ENCODE measurements at regions not wholly inside any gene's neighbourhood (a gene's known extent, or its start where the extent isn't known, plus 50 kb on each side); places are given as distances from the start of the nearest gene placed in this dataset.

DNA sequence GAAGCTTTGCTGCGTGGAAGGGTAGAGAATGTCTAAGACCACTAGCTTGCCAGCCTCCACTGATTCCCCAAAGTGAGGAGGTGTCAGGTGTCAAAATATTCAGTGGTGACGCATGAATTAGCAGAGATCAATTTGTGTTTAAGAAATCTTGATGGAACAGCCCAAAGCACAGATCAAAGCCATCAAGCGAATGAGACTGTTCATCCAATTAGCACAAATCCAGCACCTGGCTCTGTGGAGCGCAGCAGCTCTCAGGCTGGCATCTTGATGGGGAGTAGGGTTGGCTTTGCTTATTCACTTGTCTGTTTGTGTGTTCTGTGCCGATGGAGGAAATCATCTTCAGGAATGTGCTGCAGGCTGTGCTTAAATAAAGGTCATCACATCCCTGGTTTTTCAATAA is 456.8 kb upstream of the CCL2 start:
- no peaks in the 10 kb centered on the region for H3K27me3 ChIP-seq
- ATAC-seq (no peak), DNase-seq (no peak)
- H3K4me3 ChIP-seq = no peak overlapping the region
- H3K36me3 ChIP-seq = no peaks in the 10 kb centered on the region
- TF ChIP-seq, protein P1, sequence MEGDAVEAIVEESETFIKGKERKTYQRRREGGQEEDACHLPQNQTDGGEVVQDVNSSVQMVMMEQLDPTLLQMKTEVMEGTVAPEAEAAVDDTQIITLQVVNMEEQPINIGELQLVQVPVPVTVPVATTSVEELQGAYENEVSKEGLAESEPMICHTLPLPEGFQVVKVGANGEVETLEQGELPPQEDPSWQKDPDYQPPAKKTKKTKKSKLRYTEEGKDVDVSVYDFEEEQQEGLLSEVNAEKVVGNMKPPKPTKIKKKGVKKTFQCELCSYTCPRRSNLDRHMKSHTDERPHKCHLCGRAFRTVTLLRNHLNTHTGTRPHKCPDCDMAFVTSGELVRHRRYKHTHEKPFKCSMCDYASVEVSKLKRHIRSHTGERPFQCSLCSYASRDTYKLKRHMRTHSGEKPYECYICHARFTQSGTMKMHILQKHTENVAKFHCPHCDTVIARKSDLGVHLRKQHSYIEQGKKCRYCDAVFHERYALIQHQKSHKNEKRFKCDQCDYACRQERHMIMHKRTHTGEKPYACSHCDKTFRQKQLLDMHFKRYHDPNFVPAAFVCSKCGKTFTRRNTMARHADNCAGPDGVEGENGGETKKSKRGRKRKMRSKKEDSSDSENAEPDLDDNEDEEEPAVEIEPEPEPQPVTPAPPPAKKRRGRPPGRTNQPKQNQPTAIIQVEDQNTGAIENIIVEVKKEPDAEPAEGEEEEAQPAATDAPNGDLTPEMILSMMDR (IDR thresholded peaks at IDR 0.05) = no peak
- H3K27ac ChIP-seq = no peak overlapping the region
- no peaks in the 10 kb centered on the region for H3K9me3 ChIP-seq
- H3K4me1 ChIP-seq = peaks cover 0 to 5% of the 10 kb centered on the region in 2 donors
- intact Hi-C loops (cut with DNase I) = no loop called here

DNA sequence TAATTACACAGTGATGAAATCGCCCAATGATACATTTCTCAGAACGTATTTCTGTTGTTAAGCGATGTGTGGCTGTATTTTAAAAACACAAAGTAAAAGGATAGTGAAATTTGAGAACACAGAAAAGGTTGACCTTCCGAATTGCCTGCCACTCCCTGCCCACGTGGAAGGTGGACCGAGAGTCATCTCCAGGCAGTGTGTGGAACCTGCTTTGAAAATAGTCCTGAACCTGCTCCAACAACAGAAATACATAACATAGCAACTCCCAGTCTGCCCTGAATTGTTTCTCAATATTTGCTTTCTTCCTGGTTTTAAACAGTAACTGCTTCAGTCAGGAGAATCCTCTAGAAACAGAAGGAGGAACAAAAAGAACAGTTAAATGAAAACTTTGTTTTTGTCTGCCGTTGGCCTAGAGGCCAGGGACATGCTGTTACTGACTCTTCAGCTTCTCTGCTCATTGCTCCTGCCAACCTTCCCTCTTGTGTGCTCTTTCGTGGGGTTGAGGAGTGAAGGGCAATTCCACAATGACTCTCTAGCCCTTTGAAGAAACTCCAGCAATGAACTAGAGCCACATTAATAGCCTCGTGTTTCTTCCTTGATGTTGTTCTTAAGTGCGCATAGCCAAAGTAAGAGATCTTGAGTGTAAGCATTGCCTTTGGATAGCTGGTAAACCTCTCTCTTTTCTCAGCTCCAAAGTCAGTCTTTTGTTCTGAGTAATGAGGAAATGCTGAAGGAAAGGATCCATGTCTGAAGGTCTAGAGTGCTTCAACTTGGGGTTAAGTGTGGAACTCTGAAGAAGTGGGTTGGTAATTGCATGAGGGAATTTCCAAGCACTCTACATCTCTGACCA is 452.5 kb upstream of the CCL2 start:
- TF ChIP-seq, protein P1 (IDR thresholded peaks at IDR 0.05) = no peak
- Histone ChIP-seq H3K27me3 (no peaks in the 10 kb centered on the region), H3K27ac (peak overlapping the region; percentile 46 to 72), H3K4me3 (no peak overlapping the region), H3K36me3 (no peaks in the 10 kb centered on the region), H3K4me1 (peaks cover 5 to 6% of the 10 kb centered on the region in 2 donors), H3K9me3 (no peaks in the 10 kb centered on the region)
- intact Hi-C loops (cut with DNase I) = no loop called here
- DNase-seq (peak in 2 of 4 donors; percentile 9 to 46), ATAC-seq (peak; percentile 80)

DNA sequence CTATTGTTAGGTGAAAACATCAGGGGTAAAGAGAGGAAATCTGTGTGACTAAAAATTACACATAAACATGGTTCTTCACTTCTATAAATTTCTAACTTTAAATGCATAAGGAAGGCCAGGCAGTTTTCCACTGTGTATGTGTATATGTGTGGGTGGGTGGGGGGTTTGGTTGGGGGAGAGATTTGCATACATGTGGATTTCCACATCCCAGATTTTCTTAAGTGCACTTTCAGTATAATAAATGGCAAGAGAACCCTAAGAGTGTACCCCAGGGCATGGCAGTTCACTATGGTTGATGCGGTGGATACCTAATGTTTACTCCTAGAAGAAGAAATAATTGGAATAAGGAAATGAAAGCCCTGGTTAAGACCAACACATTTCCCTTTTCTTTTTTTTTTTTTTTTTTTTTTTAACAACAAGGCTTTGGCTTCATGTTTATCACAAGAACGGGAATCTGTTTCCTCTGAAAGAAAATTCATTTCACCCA is 451.8 kb upstream of the CCL2 start:
- Histone ChIP-seq H3K4me3 (no peak overlapping the region), H3K27ac (peak overlapping the region in 1 of 2 donors; percentile 72), H3K4me1 (peaks cover 5 to 6% of the 10 kb centered on the region in 2 donors), H3K27me3 (no peaks in the 10 kb centered on the region), H3K9me3 (no peaks in the 10 kb centered on the region), H3K36me3 (no peaks in the 10 kb centered on the region)
- TF ChIP-seq, protein P1 (IDR thresholded peaks at IDR 0.05) = no peak
- ATAC-seq (peak; percentile 5), DNase-seq (no peak)
- intact Hi-C loops (cut with DNase I) = no loop called here

DNA sequence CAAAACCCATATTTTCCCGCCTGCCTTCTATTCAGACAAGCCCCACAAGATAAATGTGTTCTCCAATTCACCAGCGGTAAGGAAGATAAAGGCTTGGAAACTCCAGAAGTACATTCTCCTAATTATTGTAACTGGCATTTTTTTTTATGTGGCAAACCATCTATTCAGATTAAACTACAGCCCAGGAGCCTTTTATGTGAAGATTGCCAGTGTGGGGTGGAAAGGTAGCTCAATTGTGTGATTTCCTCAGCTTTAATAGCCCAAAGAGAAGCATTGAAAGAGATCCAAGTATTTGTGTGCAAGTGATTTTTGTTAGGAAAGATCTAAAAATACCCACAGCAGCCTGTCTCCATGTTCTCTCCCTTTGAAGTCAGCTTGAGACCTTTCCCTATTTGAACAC is 451.4 kb upstream of the CCL2 start:
- TF ChIP-seq, protein P1 (IDR thresholded peaks at IDR 0.05) = no peak
- Histone ChIP-seq H3K9me3 (no peaks in the 10 kb centered on the region), H3K36me3 (no peaks in the 10 kb centered on the region), H3K4me1 (peaks cover 5 to 6% of the 10 kb centered on the region in 2 donors), H3K4me3 (no peak overlapping the region), H3K27ac (peak overlapping the region in 1 of 2 donors; percentile 72), H3K27me3 (no peaks in the 10 kb centered on the region)
- DNase-seq (no peak), ATAC-seq (peak; percentile 32)
- intact Hi-C loops (cut with DNase I) = no loop called here

DNA sequence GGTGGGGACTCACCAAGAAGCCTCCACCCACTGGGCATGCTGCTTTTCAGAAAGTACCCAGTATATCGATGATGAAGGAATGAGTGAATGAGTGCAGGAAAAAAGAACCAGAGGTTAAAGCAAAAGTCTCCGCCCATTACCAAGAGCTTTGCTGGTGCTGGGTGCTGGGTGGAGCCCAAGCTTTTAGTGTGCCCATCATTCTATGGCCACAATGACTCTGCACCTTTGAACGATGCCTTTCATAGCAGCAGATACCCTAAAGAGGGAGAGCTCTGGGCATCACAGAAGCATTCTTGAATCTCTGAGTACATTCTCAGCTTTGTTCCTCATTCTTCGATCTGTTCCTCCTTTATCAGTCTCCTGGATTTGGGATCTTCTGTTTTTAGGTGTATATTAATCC is 450.7 kb upstream of the CCL2 start:
- Histone ChIP-seq H3K36me3 (no peaks in the 10 kb centered on the region), H3K27ac (peak overlapping the region in 1 of 2 donors; percentile 5), H3K9me3 (no peaks in the 10 kb centered on the region), H3K27me3 (no peaks in the 10 kb centered on the region), H3K4me3 (no peak overlapping the region), H3K4me1 (peaks cover 5 to 6% of the 10 kb centered on the region in 2 donors)
- ATAC-seq (no peak), DNase-seq (no peak)
- intact Hi-C loops (cut with DNase I) = no loop called here
- TF ChIP-seq, protein P1 (IDR thresholded peaks at IDR 0.05) = no peak

Measured in left lung (tissue), 4 donors.